SW 1271 (cell line): ENCODE measurements at regions not wholly inside any gene's neighbourhood (a gene's known extent, or its start where the extent isn't known, plus 50 kb on each side); places are given as distances from the start of the nearest gene placed in this dataset.

ENCODE experiments used
- DNase-seq, 2 experiments: peaks; one replicate each; lab custom pipeline; 2025; lab: John Stamatoyannopoulos, UW

DNA sequence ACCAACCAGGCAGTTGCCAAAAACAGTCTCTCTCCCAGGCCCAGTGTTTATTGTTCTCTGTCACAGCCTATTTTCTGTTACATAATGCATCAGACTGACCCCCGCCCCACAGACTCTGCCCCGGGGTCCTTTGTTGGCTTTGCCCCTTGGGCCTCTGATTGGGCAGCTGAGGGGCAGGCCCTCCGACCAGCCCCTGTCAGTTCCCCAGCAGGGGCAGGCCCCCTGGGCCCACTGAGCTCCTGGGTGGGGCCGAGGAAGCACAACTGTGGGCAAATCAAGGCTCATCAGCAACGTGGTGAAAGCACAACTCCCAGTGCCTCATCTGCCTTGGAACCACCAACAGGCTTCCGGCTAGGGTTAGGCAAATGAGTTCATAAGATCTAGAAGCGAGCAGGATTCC lies 160.1 kb upstream of the MYCN start:
- no peak for DNase-seq

GRCh38 chr2:15780912-15781574 lies 159.3 kb upstream of the MYCN start:
- DNase-seq: no peak

GRCh38 chr2:15782009-15782751 lies 158.2 kb upstream of the MYCN start:
- DNase-seq: no peak

- no peak for DNase-seq
These were observed 157.5 kb upstream of the MYCN start for GRCh38 chr2:15782769-15783294.

GRCh38 chr2:15783489-15783888 lies 156.9 kb upstream of the MYCN start:
- no peak for DNase-seq

DNA sequence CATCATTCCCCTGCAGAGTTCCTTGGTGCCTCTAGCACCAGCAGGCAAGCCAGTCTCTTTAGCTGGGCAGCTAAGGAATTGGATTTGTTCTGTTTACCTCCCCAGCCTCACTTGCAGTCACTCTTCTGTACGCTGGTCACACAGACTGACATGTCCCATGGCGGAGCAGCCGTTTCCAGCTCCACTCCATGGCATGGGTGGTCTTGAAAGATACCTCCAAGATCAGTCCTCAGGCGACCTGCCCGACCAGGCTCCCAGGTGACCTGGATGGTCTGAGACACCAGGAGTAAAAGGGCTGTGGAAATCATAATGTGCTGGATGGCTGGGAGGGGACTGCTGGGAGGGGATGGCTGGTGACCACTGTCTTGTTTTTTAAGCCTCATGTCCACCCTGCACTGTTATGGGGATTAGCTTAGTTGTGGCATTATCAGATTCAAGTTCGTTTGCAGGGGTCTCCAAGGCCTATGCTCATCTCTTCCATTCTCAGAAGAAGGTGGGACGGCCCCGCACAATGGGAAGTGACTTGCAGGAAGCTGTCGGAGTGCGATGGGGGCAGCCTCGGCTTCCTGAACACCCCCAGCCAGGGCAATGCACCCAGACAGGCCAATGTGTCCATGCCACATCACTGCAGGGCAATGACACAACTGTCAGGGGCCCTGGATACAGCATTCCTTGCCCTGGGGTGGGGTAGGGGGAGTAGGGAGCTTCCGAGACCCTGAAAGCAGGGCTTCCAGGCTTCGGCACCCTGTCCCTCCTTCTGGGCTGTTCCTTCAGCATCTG lies 156.1 kb upstream of the MYCN start:
- DNase-seq: no peak

- no peak for DNase-seq
These were observed 155.2 kb upstream of the MYCN start for GRCh38 chr2:15784886-15785801.

DNA sequence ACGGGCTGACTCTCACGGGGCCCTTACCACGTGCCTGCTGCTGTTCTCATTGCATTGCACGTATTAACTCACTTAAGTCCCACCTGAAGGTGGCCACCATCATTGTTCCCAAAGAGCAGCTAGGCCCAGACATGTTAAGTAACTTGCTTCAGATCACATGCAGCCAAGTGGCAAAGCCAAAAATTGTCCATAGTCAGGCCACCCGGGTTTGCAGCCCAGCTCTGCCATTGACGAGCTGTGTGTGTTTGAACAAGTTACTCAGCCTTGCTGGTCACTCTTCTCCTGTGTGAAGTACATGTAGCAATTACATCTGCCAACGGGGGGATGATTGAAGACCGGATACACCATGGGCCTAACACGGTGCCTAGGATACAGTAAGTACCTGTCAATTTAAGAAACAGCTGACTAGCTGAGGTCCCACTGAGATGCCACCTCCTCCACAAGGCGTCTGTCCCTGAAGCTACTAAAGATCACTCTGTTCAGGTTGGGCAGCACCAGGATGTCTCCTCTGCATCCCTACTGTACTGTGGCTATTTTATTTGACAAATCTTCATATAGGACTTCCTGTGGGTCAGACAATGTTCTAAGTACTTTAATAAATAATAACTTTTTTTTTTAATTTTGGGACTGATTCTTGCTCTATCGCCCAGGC lies 154.2 kb upstream of the MYCN start:
- DNase-seq: no peak

- DNase-seq: no peak
These were observed 153.4 kb upstream of the MYCN start for GRCh38 chr2:15786901-15787300.

DNA sequence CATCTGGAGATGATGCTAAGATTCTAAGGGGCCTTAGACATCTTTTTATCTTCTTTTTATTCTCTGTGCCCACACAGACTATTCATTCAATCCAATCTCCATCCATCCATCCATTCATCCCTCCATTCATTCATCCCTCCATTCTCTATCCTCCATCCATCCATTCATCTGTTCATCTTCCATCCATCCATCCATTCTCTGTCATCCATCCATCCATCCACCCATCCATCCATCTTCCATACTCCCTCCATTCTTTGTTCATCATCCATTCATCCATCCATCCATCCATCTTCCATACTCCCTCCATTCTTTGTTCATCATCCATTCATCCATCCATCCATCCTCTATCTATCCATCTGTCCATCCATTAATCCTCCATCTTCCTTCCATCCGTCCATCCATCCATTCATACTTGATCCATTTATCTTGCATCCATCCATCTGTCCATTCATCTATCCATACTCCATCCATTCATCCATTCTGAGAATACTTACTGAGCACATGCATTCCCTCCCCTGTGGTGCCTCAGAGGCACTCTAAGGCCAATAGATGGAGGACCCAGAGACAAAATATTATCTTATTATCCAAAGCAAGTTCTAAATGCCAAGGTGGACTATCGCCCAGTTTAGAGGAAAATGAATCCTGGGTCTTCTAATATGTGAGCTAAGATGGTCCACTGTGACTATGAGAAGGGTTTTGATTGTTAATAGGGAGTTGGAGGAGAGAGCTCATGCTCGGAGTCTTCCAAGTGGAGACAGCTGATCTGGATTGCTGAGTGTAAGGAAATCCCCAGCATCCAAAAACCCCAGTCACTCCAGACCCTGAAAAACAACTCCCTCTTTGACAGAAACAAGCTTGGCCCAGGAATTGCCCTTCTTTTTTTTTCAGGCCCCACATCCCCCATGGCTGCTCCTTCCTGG lies 152.6 kb upstream of the MYCN start:
- DNase-seq: no peak

GRCh38 chr2:15788455-15788829 lies 151.9 kb upstream of the MYCN start:
- DNase-seq: no peak

- DNase-seq: no peak
These were observed 151.5 kb upstream of the MYCN start for GRCh38 chr2:15788830-15789229.

GRCh38 chr2:15789381-15790062 lies 150.8 kb upstream of the MYCN start:
- no peak for DNase-seq

GRCh38 chr2:15790326-15790725 lies 150.0 kb upstream of the MYCN start:
- no peak for DNase-seq

- DNase-seq: no peak
These were observed 149.5 kb upstream of the MYCN start for GRCh38 chr2:15790838-15791237.

GRCh38 chr2:15791294-15791693 lies 149.1 kb upstream of the MYCN start:
- DNase-seq: no peak

GRCh38 chr2:15792331-15792730 lies 148.0 kb upstream of the MYCN start:
- no peak for DNase-seq

DNA sequence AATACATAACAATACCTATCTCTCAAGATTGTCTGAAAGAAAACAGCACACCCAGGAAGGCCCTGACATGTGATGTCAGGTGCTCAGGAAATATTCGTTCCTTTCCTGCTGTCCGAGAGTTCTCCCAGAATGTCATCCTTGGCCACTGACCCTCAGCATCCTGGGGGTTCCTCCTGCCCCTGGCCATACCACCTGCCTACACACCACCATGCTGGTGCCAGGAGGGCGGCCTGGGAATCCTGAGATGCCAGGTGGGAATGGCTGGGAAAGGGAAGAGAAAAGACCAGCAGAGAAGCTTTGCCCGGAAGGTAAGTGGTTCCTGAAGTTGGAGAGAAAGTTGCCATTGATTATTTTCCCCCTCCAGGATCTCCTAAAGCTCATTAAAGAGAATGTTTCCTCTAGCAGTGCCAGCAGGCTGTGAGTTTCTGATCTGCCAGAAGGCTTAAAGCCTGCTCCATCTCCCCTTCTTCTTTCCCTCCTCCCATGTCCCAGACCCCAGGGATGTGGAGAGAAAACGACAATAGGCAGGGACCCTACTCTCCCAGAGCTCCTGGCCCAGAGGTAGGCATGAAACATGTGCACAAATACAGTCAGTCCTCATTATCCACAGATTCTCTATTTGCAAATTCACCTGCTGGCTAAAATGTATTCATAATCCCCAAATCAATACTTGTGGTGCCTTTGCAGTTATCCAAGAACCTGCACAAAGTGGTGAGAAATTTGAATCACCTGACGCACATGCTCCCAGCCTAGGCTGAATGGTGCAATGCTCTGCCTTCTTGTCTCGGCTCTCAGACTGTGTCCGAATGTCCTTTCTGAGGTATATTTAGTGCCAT lies 147.1 kb upstream of the MYCN start:
- DNase-seq: no peak

GRCh38 chr2:15793978-15794377 lies 146.4 kb upstream of the MYCN start:
- DNase-seq: no peak
